GM12865 (cell line): ENCODE measurements at regions not wholly inside any gene's neighbourhood (a gene's known extent, or its start where the extent isn't known, plus 50 kb on each side); places are given as distances from the start of the nearest gene placed in this dataset.
"Not testable (repeated sequence)": the region's sequence is repeated elsewhere in the genome, so short reads cannot be mapped to it uniquely, and the experiment has no call there.

Source experiments
- DNase-seq: peaks from one replicate; pipeline ENCODE4 v3.0.0; 2010; ENCODE audit warnings: low read depth
- H3K4me3 ChIP-seq: 2 replicates; pipeline ENCODE4 v1.5.1; 2011; ENCODE audit warnings: mild to moderate bottlenecking, low read depth, low read length, control low read depth
- TF ChIP-seq, protein P1 (sequence below): IDR thresholded peaks from 2 replicates; pipeline ENCODE4 v1.5.1; 2011; ENCODE audit warnings: low read length, control low read depth, low read depth, inconsistent platforms; ENCODE audit not compliant: insufficient read depth; ENCODE audit errors: missing control alignments

DNA sequence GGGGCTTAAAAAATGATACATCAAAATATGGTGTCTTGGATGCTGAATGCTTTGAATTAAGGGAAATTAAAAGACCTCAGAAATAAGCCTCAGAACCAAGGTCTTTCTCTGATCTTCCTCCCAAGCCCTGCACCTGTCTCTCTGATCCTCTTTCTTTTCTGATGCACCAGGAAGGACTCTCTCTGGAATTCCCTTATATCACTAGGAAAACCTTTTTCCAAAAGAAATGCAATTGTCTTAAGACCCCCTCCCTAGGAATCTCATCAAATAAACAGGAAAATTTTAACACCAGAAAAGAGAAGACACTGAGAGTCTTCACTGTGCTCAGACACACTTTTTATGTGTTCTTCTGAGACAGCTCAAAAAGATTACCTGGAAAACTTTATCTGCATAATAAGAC, 159.5 kb upstream of the PTBP2 start:
- TF ChIP-seq, protein P1, sequence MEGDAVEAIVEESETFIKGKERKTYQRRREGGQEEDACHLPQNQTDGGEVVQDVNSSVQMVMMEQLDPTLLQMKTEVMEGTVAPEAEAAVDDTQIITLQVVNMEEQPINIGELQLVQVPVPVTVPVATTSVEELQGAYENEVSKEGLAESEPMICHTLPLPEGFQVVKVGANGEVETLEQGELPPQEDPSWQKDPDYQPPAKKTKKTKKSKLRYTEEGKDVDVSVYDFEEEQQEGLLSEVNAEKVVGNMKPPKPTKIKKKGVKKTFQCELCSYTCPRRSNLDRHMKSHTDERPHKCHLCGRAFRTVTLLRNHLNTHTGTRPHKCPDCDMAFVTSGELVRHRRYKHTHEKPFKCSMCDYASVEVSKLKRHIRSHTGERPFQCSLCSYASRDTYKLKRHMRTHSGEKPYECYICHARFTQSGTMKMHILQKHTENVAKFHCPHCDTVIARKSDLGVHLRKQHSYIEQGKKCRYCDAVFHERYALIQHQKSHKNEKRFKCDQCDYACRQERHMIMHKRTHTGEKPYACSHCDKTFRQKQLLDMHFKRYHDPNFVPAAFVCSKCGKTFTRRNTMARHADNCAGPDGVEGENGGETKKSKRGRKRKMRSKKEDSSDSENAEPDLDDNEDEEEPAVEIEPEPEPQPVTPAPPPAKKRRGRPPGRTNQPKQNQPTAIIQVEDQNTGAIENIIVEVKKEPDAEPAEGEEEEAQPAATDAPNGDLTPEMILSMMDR: no peak
- no peak for DNase-seq
- H3K4me3 ChIP-seq: no peak overlapping the region

DNA sequence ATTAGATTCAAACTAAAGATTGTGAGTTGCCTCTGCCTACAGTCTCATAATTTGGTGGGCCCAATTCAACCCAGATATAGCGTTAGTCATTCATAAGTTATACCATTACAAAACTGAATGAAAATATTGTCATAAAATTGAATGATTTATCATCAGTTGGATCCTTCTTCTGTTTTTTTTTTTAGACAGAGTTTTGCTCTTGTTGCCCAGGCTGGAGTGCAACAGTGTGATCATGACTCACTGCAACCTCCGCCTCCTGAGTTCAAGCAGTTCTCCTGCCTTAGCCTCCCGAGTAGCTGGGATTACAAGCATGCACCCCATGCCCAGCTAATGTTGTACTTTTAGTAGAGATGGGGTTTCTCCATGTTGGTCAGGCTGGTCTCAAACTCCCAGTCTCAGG, 157.2 kb upstream of the PTBP2 start:
- H3K4me3 ChIP-seq, DNase-seq: not testable (repeated sequence)

DNA sequence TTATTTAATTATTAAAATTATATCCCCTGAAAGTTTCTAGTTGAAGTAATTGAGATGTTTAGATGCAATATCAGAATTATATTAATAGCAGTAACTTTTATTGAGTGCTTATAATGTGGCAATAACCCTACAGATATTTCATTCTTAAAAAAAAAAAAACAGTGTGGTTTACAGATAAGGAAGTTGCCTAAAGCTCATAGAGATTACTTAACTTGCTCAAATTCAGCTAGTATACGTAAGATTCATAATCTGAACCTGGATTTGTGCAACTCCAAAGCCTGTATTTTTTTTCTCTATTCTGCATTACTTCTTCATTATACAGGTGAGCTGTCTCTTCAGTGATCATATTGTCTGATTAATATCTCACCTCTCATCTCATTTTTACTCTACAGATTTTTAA, 156.0 kb upstream of the PTBP2 start:
- TF ChIP-seq, protein P1: no peak
- DNase-seq: no peak
- no peak overlapping the region for H3K4me3 ChIP-seq

DNA sequence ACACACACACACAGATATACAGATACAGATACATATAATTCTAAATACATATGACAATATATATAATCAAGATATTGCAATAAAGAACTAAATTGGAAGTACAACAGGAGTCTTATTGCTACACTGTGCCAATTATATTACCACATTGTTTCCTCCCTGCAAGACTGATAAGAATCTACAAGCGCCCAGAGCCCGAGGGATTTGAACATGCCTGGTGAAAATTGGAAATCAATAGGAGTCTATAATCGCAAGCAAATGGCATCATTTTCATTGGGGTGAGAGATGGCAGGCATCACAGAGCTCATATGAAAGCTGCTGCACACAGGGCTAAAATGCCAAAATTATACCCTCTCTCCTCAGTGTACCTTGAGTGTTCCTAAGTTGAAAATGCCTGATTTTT, 152.9 kb upstream of the PTBP2 start:
- DNase-seq: no peak
- TF ChIP-seq, protein P1: no peak
- no peak overlapping the region for H3K4me3 ChIP-seq

DNA sequence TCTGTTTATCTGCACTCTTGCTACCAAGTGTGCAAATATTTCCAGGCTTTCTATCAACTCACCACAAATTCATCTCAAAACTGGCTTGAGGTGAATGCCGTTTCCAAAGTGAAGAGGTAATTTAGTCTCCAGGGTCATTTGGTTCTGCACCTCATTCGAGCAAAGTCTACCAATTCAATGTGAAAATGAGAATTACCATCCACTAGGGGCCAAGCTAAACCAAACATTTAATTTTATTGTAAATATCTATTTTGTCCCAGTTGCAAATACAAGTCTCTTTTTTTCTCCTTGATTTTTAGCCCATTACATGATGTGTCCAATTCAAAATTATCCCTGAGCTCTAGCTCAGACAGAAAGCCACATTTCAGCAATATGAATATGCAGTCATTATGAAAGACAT, 152.3 kb upstream of the PTBP2 start:
- no peak for DNase-seq
- TF ChIP-seq, protein P1: no peak
- no peak overlapping the region for H3K4me3 ChIP-seq

DNA sequence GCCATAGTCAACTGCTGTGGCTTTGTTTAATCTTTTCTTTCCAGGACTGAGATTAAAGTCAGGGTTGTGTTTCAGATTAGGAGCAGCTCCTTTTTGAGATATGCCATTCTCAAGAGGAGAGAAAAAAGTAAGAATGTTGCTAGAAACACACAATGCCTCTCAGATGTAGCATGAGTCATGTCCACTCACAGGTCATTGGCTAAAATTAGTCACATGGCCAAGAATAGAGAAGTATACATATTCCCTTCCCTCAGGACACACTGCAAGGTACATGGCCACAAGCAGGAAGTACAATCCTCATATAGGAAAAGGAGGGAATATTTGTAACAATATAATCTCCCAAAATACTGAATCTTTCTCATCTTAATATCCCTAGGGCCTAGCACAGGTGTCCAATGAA, 141.9 kb upstream of the PTBP2 start:
- no peak for DNase-seq
- no peak overlapping the region for H3K4me3 ChIP-seq
- TF ChIP-seq, protein P1: no peak

DNA sequence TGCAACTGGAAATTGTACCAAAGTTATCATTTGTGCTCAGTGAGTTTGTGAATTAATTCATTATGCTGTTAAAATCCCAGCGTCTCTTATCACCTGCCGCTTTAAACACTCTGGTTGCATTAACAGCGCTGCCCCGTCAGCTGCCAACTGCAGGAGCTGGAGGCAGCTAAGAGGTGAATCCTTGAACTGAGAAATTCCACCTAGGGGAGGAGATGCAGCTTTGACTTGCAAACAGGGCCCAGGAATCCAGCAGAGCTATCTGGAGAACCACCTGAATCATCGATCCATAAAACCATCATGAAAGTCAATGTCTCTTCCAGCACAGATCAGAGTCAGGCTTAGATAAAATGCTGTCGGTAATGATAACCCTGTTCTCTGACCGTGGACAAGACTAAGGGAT, 140.7 kb upstream of the PTBP2 start:
- no peak overlapping the region for H3K4me3 ChIP-seq
- DNase-seq: no peak
- TF ChIP-seq, protein P1: no peak

DNA sequence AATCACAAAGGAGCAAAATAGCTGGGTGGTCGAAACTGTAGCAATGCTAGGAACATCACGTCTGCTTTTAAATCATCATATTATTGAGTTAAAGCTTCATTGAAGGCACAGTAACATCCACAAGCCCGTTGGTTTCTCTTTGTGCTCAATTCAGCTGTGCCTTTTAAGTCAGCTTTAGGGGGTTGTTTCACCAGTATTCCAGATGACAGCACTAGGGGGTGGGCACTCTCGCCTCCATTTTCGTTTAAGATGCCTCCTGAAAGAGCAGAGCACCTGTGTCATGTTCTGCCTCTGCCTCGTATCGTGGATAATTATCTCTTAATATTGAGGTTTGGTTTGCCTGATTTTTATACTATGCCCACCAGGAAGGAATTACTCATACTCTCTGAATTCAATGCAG, 139.8 kb upstream of the PTBP2 start:
- H3K4me3 ChIP-seq: no peak overlapping the region
- TF ChIP-seq, protein P1: no peak
- DNase-seq: no peak
